Esophagus (tissue), 2 donors: ENCODE measurements at regions not wholly inside any gene's neighbourhood (a gene's known extent, or its start where the extent isn't known, plus 50 kb on each side); places are given as distances from the start of the nearest gene placed in this dataset.
"Not testable (repeated sequence)": the region's sequence is repeated elsewhere in the genome, so short reads cannot be mapped to it uniquely, and the experiment has no call there.

ENCODE experiments used
- H3K27ac ChIP-seq, 2 donors: one replicate each; pipeline ENCODE4 v1.5.1; 2013; ENCODE audit warnings: low read depth in 2 of 2, mild to moderate bottlenecking in 2 of 2, inconsistent platforms in 1 of 2, low read length in 1 of 2, moderate library complexity in 1 of 2
- H3K27me3 ChIP-seq, 2 donors: one replicate each; pipeline ENCODE4 v1.6.1; 2013; ENCODE audit warnings: low read length in 2 of 2, control low read depth in 1 of 2, mild to moderate bottlenecking in 1 of 2; ENCODE audit not compliant: insufficient read depth in 2 of 2, control insufficient read depth in 1 of 2
- H3K36me3 ChIP-seq, 2 donors: one replicate each; pipeline ENCODE4 v1.6.1; 2013; ENCODE audit warnings: low read length in 1 of 2; ENCODE audit not compliant: control insufficient read depth in 2 of 2, insufficient read depth in 2 of 2
- H3K4me1 ChIP-seq, 2 donors: one replicate each; pipeline ENCODE4 v1.6.1; 2013; ENCODE audit warnings: low read length in 1 of 2; ENCODE audit not compliant: control insufficient read depth in 2 of 2, insufficient read depth in 2 of 2
- H3K4me3 ChIP-seq, 2 donors: one replicate each; pipeline ENCODE4 v1.5.1; 2013; ENCODE audit warnings: low read length in 2 of 2, mild to moderate bottlenecking in 2 of 2, low read depth in 1 of 2, moderate library complexity in 1 of 2
- H3K9me3 ChIP-seq, 2 donors: one replicate each; pipeline ENCODE4 v1.6.1; 2013; ENCODE audit warnings: mild to moderate bottlenecking in 2 of 2, low read depth in 1 of 2, low read length in 1 of 2, moderate library complexity in 1 of 2; ENCODE audit not compliant: control insufficient read depth in 2 of 2, insufficient read depth in 1 of 2
- WGBS, 2 donors: extraction: QIAGEN DNeasy Blood & Tissue Kit; methylation state at CpG; one replicate each; pipeline ENCODE4 v1.1.7; 2013; 5-methylcytosine and 5-hydroxymethylcytosine counted together
- donor health status: healthy with polysubstance abuse.
- donor health status: Bipolar disorder and iron deficiency.

DNA sequence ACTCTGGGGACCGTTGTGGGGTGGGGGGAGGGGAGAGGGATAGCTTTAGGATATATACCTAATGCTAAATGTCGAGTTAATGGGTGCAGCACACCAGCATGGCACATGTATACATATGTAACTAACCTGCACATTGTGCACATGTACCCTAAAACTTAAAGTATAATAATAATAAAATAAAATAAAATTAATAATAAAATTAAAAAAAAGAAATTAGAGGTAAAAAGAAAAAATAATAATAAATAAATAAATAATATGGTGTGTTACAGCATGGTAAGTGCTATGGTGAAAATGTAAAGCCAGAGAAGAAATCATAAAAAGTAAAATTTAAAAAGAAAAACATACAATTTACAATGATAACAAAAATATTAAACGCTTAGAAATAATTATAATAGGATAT is 552.8 kb upstream of the PBX1 start:
- not testable (repeated sequence) for H3K4me1 ChIP-seq, H3K27me3 ChIP-seq, H3K4me3 ChIP-seq, H3K9me3 ChIP-seq, H3K27ac ChIP-seq, H3K36me3 ChIP-seq
- 78 to 79% methylated on average over 3 of the region's 3 CpGs for WGBS, 2 donors

DNA sequence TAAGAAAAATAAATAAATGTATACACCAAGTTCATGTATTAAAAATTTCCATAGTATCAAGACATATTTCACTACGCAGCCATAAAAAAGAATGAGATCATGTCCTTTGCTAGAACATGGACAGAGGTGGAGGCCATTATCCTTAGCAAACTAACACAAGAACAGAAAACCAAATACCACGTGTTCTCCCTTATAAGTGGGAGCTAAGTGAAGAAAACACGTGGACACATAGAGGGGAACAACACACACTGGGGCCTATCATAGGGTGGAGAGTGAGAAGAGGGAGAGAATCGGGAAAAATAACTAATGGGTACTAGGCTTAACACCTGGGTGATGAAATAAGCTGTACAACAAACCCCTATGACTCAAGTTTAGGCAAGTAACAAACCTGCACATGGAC is 552.4 kb upstream of the PBX1 start:
- no peaks in the 10 kb centered on the region for H3K36me3 ChIP-seq
- H3K4me1 ChIP-seq = no peaks in the 10 kb centered on the region
- H3K9me3 ChIP-seq = no peaks in the 10 kb centered on the region
- no peaks in the 10 kb centered on the region for H3K27me3 ChIP-seq
- H3K4me3 ChIP-seq = no peak overlapping the region
- 83 to 84% methylated on average over 4 of the region's 4 CpGs for WGBS, 2 donors
- no peak overlapping the region for H3K27ac ChIP-seq

DNA sequence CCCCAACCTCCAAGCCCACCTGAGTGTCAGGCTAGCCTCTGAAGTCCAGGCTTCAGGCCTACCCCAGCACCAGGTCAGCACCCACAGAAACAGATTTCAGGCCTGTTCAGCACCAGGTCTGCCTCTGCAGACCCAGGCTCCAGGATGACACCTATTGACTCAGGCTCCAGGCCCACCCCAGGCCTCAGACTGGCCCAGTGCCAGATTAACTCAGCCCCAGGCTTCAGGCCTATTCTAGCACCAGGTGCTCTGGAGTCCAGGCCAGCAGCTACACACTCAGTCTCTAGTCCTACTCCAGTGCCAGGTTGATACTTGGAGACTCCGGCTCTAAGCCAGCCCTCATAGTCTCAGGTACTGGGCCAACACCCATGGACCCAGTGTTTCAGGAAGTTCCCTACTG is 541.7 kb upstream of the PBX1 start:
- Histone ChIP-seq H3K27me3 (no peaks in the 10 kb centered on the region), H3K9me3 (no peaks in the 10 kb centered on the region), H3K4me1 (no peaks in the 10 kb centered on the region), H3K4me3 (no peak overlapping the region), H3K36me3 (no peaks in the 10 kb centered on the region), H3K27ac (no peak overlapping the region)
- 65 to 89% methylated on average over 1 of the region's 1 CpG for WGBS, 2 donors

DNA sequence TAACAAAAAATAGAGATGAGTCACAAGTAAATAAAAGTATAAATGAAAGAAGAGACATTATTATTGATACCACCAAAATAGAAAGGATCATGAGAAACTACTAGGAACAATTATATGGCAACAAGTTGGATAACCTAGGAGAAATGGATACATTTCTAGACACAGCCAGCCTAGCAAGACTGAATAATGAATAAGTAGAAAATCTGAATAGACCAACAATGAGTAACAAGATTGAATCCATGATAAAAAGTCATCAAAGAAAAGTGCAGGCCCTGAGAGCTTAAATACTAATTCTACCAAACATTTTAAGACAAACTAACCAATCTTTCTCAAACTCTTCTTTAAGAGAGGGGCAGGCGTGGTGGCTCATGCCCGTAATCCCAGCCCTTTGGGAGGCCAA is 538.6 kb upstream of the PBX1 start:
- H3K4me3 ChIP-seq = no peak overlapping the region
- 69 to 92% methylated on average over 2 of the region's 2 CpGs for WGBS, 2 donors
- no peak overlapping the region for H3K27ac ChIP-seq
- H3K27me3 ChIP-seq = no peaks in the 10 kb centered on the region
- no peaks in the 10 kb centered on the region for H3K4me1 ChIP-seq
- no peaks in the 10 kb centered on the region for H3K36me3 ChIP-seq
- H3K9me3 ChIP-seq = no peaks in the 10 kb centered on the region

DNA sequence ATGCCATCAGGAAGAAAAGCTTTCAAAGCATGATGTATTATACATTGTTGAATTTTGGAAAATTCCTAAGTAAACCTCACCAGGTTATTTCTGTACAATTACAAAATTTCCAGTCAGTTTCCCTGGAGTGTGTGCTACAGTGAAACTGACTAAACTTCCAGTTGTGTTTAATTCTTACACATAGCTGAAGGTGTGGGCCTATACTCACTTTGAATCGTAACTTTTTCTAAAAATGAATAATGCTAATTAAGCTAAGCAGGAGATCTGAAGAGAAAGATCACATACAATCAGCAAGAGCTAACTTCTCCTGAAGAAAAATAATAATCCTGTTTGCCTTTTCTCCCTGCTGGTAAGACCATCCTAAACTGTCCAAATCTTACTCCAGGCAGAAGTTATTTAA is 537.2 kb upstream of the PBX1 start:
- Histone ChIP-seq H3K9me3 (no peaks in the 10 kb centered on the region), H3K27me3 (no peaks in the 10 kb centered on the region), H3K4me1 (no peaks in the 10 kb centered on the region), H3K27ac (no peak overlapping the region), H3K4me3 (no peak overlapping the region), H3K36me3 (no peaks in the 10 kb centered on the region)
- 81 to 85% methylated on average over 1 of the region's 1 CpG for WGBS, 2 donors

DNA sequence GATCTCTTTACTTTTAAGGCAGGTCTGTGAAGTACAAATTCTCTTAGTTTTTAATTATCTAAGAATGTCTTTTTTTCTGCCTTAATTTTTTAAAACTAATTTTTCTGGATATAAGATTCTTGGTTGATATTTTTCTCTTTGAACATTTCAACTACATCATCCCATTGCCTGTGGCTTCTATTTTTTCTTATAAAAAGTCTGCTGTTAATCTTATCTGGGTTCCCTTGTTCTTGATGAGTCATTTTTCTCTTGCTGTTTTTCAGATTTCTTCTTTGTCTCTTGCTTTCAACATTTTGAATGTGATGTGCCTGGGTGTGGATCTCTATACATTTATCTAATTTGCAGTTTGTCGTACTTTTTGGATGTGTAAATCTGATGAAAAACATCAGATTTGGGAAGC is 525.2 kb upstream of the PBX1 start:
- Histone ChIP-seq H3K9me3 (no peaks in the 10 kb centered on the region), H3K27ac (no peak overlapping the region), H3K36me3 (no peaks in the 10 kb centered on the region), H3K4me1 (no peaks in the 10 kb centered on the region), H3K27me3 (no peaks in the 10 kb centered on the region), H3K4me3 (no peak overlapping the region)
- WGBS, 2 donors = 61 to 89% methylated on average over 1 of the region's 1 CpG

DNA sequence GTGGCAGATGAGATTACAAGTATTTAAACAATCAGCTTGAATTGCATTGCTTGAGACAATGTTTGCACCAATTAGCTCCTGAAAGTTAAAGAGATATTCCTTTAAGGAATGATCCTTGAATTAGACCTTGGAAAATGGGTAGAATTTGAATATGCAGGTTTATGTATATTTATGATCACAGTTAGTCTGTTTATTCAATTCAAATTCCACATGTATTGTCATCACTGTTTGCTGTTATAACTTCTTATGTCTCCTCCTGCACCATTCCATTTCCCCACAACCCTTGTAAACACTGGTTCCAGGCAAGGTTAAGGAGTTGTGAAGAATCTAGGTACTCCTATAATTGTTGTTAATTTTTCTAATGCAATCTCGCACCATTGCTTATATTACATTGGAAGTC is 518.2 kb upstream of the PBX1 start:
- no peaks in the 10 kb centered on the region for H3K4me1 ChIP-seq
- H3K27ac ChIP-seq = no peak overlapping the region
- H3K36me3 ChIP-seq = no peaks in the 10 kb centered on the region
- no peaks in the 10 kb centered on the region for H3K27me3 ChIP-seq
- no peak overlapping the region for H3K4me3 ChIP-seq
- no peaks in the 10 kb centered on the region for H3K9me3 ChIP-seq
- 92 to 94% methylated on average over 1 of the region's 1 CpG for WGBS, 2 donors

DNA sequence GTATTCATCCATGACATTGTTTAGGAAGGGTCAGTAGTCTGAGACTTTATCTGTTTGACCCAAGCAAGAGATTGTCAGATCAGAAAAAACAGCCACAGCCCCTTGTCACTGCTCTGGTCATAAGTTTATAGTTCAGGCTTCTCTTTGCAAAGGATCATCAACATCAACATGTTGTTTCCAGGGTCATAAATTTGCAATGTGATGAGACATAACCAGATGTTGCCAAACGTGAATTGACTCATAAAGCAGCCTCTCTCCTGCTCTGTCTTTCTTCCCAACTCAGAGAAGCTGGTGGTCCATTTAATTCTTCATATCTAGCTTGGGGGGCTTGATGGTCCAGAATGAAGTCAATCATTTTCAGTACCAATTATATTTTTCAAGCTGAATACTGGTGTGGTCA is 507.2 kb upstream of the PBX1 start:
- WGBS, 2 donors = 39 to 44% methylated on average over 1 of the region's 1 CpG
- Histone ChIP-seq H3K27me3 (no peaks in the 10 kb centered on the region), H3K4me3 (no peak overlapping the region), H3K4me1 (no peaks in the 10 kb centered on the region), H3K36me3 (no peaks in the 10 kb centered on the region), H3K27ac (no peak overlapping the region), H3K9me3 (no peaks in the 10 kb centered on the region)

DNA sequence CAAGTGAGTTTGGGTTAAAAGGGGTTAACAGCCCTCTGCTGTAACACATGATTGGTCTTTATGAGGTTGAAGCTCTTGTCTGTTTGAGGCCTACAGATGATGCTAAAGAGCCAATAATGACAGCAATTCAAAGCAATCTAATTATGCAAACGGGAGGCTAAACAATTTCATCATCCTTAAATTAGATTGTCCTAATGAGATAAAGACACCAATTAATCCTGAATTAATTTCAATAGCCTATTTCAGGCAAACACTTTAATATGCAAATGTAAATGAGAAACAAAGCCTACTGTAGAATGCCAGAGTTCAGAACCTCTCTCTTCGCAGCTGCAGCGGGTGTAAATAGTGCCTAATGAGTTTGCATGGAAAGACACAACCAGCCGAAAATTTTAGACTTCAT is 504.7 kb upstream of the PBX1 start:
- no peaks in the 10 kb centered on the region for H3K27me3 ChIP-seq
- H3K27ac ChIP-seq = no peak overlapping the region
- no peaks in the 10 kb centered on the region for H3K9me3 ChIP-seq
- H3K4me3 ChIP-seq = no peak overlapping the region
- no peaks in the 10 kb centered on the region for H3K36me3 ChIP-seq
- no peaks in the 10 kb centered on the region for H3K4me1 ChIP-seq
- 83 to 86% methylated on average over 4 of the region's 4 CpGs for WGBS, 2 donors

DNA sequence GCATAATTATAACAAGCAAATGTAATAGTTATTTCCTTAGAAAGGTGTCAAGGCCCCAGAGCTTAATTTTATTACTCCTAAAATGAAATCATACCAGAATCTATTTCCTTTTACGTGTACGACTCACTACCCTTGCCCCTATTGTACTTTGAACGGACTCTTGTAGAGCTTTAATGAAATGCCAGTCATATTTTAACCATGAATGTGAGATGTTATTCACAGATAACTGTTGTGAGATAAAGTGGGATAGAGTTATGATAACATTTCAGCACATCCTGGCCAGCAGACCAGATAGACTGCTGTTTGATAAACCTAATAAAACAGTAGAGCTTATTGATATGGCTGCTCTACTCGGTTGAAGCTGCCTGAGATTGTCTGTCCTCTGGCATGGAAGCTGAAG is 500.8 kb upstream of the PBX1 start:
- no peaks in the 10 kb centered on the region for H3K4me1 ChIP-seq
- WGBS, 2 donors = 52 to 70% methylated on average over 4 of the region's 4 CpGs
- no peaks in the 10 kb centered on the region for H3K27me3 ChIP-seq
- H3K9me3 ChIP-seq = no peaks in the 10 kb centered on the region
- no peak overlapping the region for H3K27ac ChIP-seq
- no peak overlapping the region for H3K4me3 ChIP-seq
- no peaks in the 10 kb centered on the region for H3K36me3 ChIP-seq
